Cardiac fibroblast (primary cell): ENCODE measurements at regions not wholly inside any gene's neighbourhood (a gene's known extent, or its start where the extent isn't known, plus 50 kb on each side); places are given as distances from the start of the nearest gene placed in this dataset.

Experiments
- DNase-seq, 2 donors: peaks; one replicate each; pipeline versions ENCODE4 v3.0.0 to v3.0.0-alpha.2; 2010; ENCODE audit warnings: low read depth in 2 of 2
- H3K4me3 ChIP-seq, 2 donors: replicated peaks in 1 of 2; 1 replicate in 1 of 2; 2 replicates in 1 of 2; pipeline ENCODE4 v1.5.1; 2011; ENCODE audit warnings: low read depth in 2 of 2, low read length in 2 of 2, mild to moderate bottlenecking in 2 of 2, moderate library complexity in 1 of 2
- TF ChIP-seq, protein P1 (sequence below): IDR thresholded peaks from one replicate; pipeline ENCODE4 v1.5.1; 2011; ENCODE audit warnings: low read depth, mild to moderate bottlenecking, low read length, inconsistent platforms

DNA sequence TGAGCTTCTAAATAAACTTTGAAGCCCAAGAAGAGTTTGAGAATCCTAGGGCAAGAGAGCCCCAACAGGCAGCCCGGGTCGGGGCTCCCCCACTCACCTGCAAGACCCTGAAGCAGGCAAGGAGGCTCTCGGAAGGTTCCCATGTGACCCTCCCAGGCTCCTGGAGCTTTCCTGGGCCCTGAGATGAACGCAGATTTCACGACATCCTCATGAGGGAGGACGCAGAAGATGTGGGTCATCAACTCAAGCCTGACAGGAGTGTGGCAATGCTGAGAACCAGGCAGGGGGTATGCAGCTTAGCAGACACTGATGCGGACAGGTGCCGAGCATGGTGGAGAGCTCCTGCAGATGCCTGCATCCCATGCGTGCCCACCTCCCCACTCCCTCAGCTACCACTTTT lies 184.5 kb upstream of the SLC24A3 start:
- H3K4me3 ChIP-seq = no peak overlapping the region
- TF ChIP-seq, protein P1, sequence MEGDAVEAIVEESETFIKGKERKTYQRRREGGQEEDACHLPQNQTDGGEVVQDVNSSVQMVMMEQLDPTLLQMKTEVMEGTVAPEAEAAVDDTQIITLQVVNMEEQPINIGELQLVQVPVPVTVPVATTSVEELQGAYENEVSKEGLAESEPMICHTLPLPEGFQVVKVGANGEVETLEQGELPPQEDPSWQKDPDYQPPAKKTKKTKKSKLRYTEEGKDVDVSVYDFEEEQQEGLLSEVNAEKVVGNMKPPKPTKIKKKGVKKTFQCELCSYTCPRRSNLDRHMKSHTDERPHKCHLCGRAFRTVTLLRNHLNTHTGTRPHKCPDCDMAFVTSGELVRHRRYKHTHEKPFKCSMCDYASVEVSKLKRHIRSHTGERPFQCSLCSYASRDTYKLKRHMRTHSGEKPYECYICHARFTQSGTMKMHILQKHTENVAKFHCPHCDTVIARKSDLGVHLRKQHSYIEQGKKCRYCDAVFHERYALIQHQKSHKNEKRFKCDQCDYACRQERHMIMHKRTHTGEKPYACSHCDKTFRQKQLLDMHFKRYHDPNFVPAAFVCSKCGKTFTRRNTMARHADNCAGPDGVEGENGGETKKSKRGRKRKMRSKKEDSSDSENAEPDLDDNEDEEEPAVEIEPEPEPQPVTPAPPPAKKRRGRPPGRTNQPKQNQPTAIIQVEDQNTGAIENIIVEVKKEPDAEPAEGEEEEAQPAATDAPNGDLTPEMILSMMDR = no peak
- DNase-seq = no peak

DNA sequence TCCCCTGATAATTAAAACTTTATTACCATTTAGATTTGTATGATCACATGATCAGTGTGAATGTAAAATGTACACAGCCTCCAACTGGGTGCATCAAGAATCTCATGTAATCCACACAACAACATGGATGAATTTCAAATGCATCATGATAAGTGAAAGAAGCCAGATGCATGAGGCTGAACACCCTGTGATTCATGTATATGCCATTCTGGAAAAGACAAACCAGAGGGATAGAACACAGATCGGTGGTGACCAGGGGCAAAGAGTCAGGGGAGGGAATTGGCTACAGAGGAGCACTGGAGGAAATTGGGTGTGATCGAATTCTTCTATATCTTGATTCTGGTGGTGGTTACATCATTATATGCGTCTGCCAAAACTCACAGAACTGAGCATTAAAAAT lies 170.7 kb upstream of the SLC24A3 start:
- no peak for DNase-seq
- H3K4me3 ChIP-seq = no peak overlapping the region
- TF ChIP-seq, protein P1 = no peak

DNA sequence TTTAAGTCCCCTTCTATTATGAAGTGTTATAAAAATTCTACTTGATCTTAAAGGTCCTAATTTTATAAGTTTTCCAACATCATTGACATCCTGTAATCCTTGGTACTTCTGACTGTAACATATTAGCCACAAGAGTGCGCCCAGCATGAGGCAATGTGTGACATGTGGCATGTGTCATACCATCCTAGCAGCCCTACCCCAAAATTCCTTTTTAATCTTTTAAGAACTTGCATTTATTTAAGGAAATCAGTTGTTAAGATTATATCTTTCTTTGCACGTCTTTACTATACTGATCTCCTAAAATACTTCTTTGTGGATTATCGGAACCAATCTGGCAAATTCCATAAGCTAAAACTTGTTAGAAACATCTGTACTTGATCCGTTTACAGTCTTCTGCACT lies 167.1 kb upstream of the SLC24A3 start:
- no peak for DNase-seq
- TF ChIP-seq, protein P1 = no peak
- H3K4me3 ChIP-seq = no peak overlapping the region

DNA sequence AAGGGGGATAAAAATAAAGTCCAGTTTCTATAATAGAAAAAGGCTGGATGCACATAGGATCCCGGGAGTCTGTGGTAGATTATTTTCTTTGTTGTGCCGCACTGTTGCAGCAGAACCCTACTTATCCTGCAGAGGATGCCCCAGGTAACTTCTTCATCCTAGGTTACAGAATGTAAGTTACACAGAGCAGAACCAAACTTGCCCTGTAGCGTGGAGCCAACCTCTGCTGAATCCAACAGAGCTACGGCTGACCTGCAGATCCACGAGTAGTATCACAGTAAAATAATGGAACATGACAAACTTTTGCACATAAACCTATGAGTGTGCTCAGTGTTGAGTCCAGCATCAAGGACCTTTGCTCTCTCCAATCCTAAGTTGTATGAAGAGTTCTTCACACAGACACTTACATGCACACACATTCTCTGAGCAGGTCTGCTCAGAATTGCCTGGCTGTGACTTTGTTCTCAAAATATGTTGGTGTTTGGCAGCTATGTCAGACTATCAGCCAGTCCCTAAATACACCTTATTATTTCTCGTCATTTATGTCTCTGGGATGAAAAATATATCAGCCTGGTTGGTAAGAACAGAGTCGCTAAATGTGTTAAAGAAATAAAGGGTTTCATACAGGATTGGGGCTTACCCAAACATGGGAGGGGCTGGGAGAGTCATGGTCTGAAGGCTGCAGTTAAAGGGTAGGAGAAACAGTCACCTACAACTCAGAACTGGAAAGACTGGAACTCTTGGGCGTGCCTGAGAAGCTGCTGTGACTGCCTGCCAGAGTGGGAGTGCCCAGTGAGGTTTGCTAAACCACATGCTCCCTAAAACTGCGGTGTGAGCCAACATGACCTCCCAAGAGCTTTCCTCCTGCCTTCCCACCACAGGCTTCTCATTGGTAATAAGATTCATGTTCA lies 165.1 kb upstream of the SLC24A3 start:
- DNase-seq = no peak
- TF ChIP-seq, protein P1 = no peak
- H3K4me3 ChIP-seq = no peak overlapping the region

DNA sequence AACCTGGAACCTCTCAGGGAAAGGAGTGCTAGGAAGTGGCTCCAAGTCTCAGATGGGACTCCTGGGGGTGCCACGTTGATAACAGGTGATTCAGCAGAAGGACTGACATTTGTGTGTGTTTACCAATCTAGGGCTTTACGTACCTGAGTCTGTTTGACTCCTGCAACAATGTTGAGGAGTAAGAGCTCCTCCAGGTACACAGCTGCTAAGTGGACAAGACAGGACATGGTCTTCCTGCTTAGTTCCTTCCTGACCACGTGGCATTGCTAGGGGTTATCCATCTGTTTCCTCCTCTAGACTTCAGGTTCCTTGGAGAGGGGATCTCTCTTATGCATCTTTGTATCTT lies 164.5 kb upstream of the SLC24A3 start:
- DNase-seq = no peak
- H3K4me3 ChIP-seq = no peak overlapping the region
- TF ChIP-seq, protein P1 = no peak

- no peak overlapping the region for H3K4me3 ChIP-seq
- TF ChIP-seq, protein P1 = no peak
- no peak for DNase-seq
Observed at GRCh38 chr20:19048995-19049501, 163.4 kb upstream of the SLC24A3 start.

GRCh38 chr20:19049514-19049913 lies 162.9 kb upstream of the SLC24A3 start:
- no peak overlapping the region for H3K4me3 ChIP-seq
- DNase-seq = no peak
- TF ChIP-seq, protein P1 = no peak
